SKM-1 treated with dmso at 0.1 percent for 144 hours (cell line): ENCODE measurements at regions not wholly inside any gene's neighbourhood (a gene's known extent, or its start where the extent isn't known, plus 50 kb on each side); places are given as distances from the start of the nearest gene placed in this dataset.
"Not testable (repeated sequence)": the region's sequence is repeated elsewhere in the genome, so short reads cannot be mapped to it uniquely, and the experiment has no call there.

Source experiments
- DNase-seq: peaks from one replicate; lab custom pipeline; 2025; ENCODE audit not compliant: unreplicated experiment; lab: John Stamatoyannopoulos, UW

- DNase-seq = no peak
Observed at GRCh38 chr7:46290374-46291049, 369.4 kb upstream of the IGFBP3 start.

GRCh38 chr7:46288861-46289260, 367.8 kb upstream of the IGFBP3 start:
- DNase-seq = no peak

- no peak for DNase-seq
Observed at GRCh38 chr7:46288010-46288409, 366.9 kb upstream of the IGFBP3 start.

- no peak for DNase-seq
Observed at GRCh38 chr7:46286957-46287356, 365.9 kb upstream of the IGFBP3 start.

- DNase-seq = no peak
Observed at GRCh38 chr7:46286356-46286755, 365.3 kb upstream of the IGFBP3 start.

GRCh38 chr7:46285878-46286277, 364.8 kb upstream of the IGFBP3 start:
- no peak for DNase-seq

- no peak for DNase-seq
Observed at GRCh38 chr7:46283852-46284251, 362.8 kb upstream of the IGFBP3 start.

GRCh38 chr7:46282155-46282554, 361.1 kb upstream of the IGFBP3 start:
- DNase-seq = no peak

- DNase-seq = no peak
Observed at GRCh38 chr7:46281071-46281470, 360.0 kb upstream of the IGFBP3 start.

- no peak for DNase-seq
Observed at GRCh38 chr7:46279290-46279689, 358.2 kb upstream of the IGFBP3 start.

GRCh38 chr7:46264646-46265045, 343.6 kb upstream of the IGFBP3 start:
- DNase-seq = no peak

- not testable (repeated sequence) for DNase-seq
Observed at GRCh38 chr7:46261638-46262037, 340.6 kb upstream of the IGFBP3 start.

GRCh38 chr7:46259947-46260346, 338.9 kb upstream of the IGFBP3 start:
- DNase-seq = no peak

GRCh38 chr7:46257761-46258448, 336.8 kb upstream of the IGFBP3 start:
- DNase-seq = no peak

GRCh38 chr7:46256870-46257661, 336.0 kb upstream of the IGFBP3 start:
- no peak for DNase-seq

- DNase-seq = no peak
Observed at GRCh38 chr7:46253520-46253919, 332.4 kb upstream of the IGFBP3 start.

GRCh38 chr7:46247664-46248063, 326.6 kb upstream of the IGFBP3 start:
- no peak for DNase-seq

GRCh38 chr7:46245586-46246111, 324.6 kb upstream of the IGFBP3 start:
- no peak for DNase-seq

GRCh38 chr7:46244757-46245156, 323.7 kb upstream of the IGFBP3 start:
- DNase-seq = no peak

GRCh38 chr7:46243406-46243805, 322.3 kb upstream of the IGFBP3 start:
- no peak for DNase-seq

- no peak for DNase-seq
Observed at GRCh38 chr7:46239846-46240245, 318.8 kb upstream of the IGFBP3 start.

GRCh38 chr7:46237466-46237865, 316.4 kb upstream of the IGFBP3 start:
- no peak for DNase-seq
